ENCODE measurements at regions not wholly inside any gene's neighbourhood (a gene's known extent, or its start where the extent isn't known, plus 50 kb on each side); places are given as distances from the start of the nearest gene placed in this dataset.

DNA sequence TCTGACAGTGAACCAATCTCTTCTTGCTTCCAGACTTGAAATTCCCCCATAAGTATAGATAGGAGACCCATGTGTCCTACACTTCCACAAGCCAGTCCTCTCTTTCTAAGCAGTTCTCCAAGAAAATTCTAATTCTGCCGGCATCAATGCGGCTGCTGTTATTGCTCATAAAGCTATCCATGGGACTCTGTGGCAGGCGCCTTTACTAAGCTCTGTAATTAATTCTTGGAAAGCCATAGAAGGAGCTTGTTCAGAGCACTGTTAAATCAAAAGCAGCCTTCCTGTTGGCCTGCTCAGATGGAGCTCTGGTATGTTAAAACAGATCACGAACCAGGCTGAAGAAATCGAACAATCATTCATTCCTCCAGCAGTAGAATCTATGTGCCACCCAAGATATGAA, 244.3 kb upstream of the NFE2L3 start:
- TF ChIP-seq, protein P1, sequence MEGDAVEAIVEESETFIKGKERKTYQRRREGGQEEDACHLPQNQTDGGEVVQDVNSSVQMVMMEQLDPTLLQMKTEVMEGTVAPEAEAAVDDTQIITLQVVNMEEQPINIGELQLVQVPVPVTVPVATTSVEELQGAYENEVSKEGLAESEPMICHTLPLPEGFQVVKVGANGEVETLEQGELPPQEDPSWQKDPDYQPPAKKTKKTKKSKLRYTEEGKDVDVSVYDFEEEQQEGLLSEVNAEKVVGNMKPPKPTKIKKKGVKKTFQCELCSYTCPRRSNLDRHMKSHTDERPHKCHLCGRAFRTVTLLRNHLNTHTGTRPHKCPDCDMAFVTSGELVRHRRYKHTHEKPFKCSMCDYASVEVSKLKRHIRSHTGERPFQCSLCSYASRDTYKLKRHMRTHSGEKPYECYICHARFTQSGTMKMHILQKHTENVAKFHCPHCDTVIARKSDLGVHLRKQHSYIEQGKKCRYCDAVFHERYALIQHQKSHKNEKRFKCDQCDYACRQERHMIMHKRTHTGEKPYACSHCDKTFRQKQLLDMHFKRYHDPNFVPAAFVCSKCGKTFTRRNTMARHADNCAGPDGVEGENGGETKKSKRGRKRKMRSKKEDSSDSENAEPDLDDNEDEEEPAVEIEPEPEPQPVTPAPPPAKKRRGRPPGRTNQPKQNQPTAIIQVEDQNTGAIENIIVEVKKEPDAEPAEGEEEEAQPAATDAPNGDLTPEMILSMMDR (IDR thresholded peaks at IDR 0.05), result no peak
- H3K9me3 ChIP-seq, result no peaks in the 10 kb centered on the region
- no peak overlapping the region for H3K4me3 ChIP-seq
- H3K4me1 ChIP-seq (ENCODE audit: low read depth), result no peaks in the 10 kb centered on the region
- intact Hi-C loops (cut with DNase I, micrococcal nuclease), result loop anchor here in 1 of 2 donors (10.0 kb wide), 1 partner anchor 157 kb away; no protein-coding TSS in a partner anchor
- ATAC-seq (no peak), DNase-seq (no peak)
- no peaks in the 10 kb centered on the region for H3K36me3 ChIP-seq (ENCODE audit: low read depth)

- Histone ChIP-seq H3K4me1 (ENCODE audit: low read depth) (no peaks in the 10 kb centered on the region), H3K9me3 (no peaks in the 10 kb centered on the region), H3K36me3 (ENCODE audit: low read depth) (no peaks in the 10 kb centered on the region), H3K4me3 (no peak overlapping the region)
- intact Hi-C loops (cut with DNase I, micrococcal nuclease), result loop anchor here in 1 of 2 donors (10.0 kb wide), 1 partner anchor 156 kb away; no protein-coding TSS in a partner anchor
- no peak for DNase-seq
- TF ChIP-seq, protein P1 (IDR thresholded peaks at IDR 0.05), result no peak
- ATAC-seq, result no peak
Observed at GRCh38 chr7:25908154-25908949, 243.6 kb upstream of the NFE2L3 start.

DNA sequence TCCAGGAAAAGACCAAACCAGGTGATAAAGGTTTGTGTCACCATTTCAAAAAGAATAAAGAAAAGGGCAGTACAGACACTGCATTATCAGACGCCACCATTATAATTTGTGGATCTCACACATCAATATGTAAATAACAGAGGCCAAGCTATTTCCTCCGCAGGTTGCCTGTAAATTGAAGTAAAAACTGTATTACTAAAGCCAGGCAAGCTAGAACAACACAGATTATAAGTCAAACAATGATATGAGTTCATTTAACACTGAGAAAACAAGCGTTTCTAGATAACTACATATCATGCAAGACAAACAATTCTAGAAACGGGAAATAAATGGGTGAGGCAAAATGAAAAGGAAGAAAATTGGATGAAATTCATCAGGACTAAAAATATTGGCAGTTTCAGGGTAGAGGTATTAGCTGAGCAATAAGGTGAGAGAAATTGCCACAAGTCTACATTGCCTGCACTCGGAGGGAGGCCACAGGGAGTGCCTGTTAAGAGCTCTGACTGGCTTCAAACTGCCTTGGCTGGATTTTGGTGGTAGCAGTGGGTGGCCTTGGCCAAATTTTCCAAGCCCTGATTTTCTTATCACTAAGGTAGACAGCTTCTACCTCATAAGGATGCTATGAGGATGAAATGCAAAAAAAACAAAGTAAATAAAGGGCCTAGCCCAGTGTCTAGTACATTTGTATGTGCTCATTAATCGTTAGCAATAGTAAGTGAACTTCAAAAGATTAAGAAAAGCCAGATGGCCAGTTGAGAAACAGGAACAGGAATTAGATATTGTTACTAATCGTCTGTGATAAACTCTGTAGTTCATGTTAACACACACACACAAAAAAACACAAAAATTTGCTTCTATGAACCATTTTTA, 240.0 kb upstream of the NFE2L3 start:
- H3K4me3 ChIP-seq, result no peak overlapping the region
- DNase-seq (no peak), ATAC-seq (no peak)
- intact Hi-C loops (cut with DNase I, micrococcal nuclease), result no loop called here
- H3K4me1 ChIP-seq (ENCODE audit: low read depth), result no peaks in the 10 kb centered on the region
- H3K36me3 ChIP-seq (ENCODE audit: low read depth), result no peaks in the 10 kb centered on the region
- TF ChIP-seq, protein P1 (IDR thresholded peaks at IDR 0.05), result no peak
- H3K9me3 ChIP-seq, result no peaks in the 10 kb centered on the region

DNA sequence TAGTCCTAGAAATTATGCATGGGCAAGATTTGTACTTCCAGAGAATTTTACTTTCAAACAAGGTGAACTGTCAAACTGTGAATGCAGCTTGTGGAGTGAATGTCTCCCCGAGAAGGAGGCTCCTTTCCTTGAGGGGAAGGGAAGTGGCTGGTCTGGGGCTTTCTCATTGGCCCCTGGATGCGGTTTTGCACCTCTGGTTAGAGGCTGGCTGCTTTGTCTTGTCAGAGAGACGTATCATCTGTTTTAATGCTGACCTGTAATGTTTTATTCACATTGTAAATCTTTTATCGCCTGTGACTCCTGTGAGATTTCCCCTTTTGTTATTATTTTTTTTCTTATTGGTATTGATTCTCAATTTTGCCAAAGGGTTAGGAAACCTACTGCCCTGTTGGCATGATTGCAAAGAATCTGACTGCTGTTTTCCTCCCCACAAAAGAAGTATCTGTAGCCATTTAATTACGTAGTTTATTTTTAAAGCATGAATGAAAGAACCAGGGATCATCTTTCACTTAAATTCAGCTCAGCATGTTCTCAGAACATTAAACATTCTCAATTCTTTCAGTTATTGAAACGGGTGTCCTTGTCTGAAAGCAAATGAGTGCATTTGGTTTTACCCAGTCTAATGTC, 238.3 kb upstream of the NFE2L3 start:
- intact Hi-C loops (cut with DNase I, micrococcal nuclease), result no loop called here
- TF ChIP-seq, protein P1 (IDR thresholded peaks at IDR 0.05), result no peak
- Histone ChIP-seq H3K4me1 (ENCODE audit: low read depth) (no peaks in the 10 kb centered on the region), H3K4me3 (no peak overlapping the region), H3K36me3 (ENCODE audit: low read depth) (no peaks in the 10 kb centered on the region), H3K9me3 (no peaks in the 10 kb centered on the region)
- no peak for DNase-seq
- no peak for ATAC-seq

- H3K4me3 ChIP-seq, result no peak overlapping the region
- DNase-seq (no peak), ATAC-seq (no peak)
- no peaks in the 10 kb centered on the region for H3K36me3 ChIP-seq (ENCODE audit: low read depth)
- TF ChIP-seq, protein P1 (IDR thresholded peaks at IDR 0.05), result no peak
- no peaks in the 10 kb centered on the region for H3K9me3 ChIP-seq
- intact Hi-C loops (cut with DNase I, micrococcal nuclease), result no loop called here
- H3K4me1 ChIP-seq (ENCODE audit: low read depth), result no peaks in the 10 kb centered on the region
Observed at GRCh38 chr7:25918731-25919130, 233.3 kb upstream of the NFE2L3 start.
